PC-9 (cell line): ENCODE measurements at regions not wholly inside any gene's neighbourhood (a gene's known extent, or its start where the extent isn't known, plus 50 kb on each side); places are given as distances from the start of the nearest gene placed in this dataset.

Experiments
- BruUV-seq: library from RNA; stranded (reverse); fragments of 400-500 nt; replicated peaks from 2 replicates; lab custom pipeline; 2021; lab: Mats Ljungman, UMichigan
- CTCF ChIA-PET: fragments of 300-600 bp; sonication (Branson Sonifier 250); formaldehyde crosslinking; loops from one replicate; lab custom pipeline; 2022; ENCODE audit warnings: antibody characterized with exemption; lab: Charles Lee
- POLR2A ChIA-PET: fragments of 300-600 bp; sonication (Branson Sonifier 250); formaldehyde crosslinking; loops from one replicate; lab custom pipeline; 2022; ENCODE audit warnings: antibody characterized with exemption; ENCODE audit not compliant: unreplicated experiment; lab: Charles Lee
- DNase-seq, 2 experiments: peaks; one replicate each; pipeline versions ENCODE4 v3.0.0 to v3.0.0-alpha.2; 2015 to 2022; ENCODE audit warnings: mixed read lengths in 1 of 2
- H2AFZ ChIP-seq: fragments of 200-600 bp; sonication (generic); 2 replicates; pipeline ENCODE4 v1.8.1; 2017; ENCODE audit warnings: antibody characterized with exemption
- H3F3A ChIP-seq: fragments of 200-600 bp; sonication (generic); 2 replicates; pipeline ENCODE4 v1.8.1; 2017; ENCODE audit warnings: antibody characterized with exemption, mild to moderate bottlenecking, low read depth; ENCODE audit not compliant: insufficient read depth
- H3K27ac ChIP-seq: fragments of 200-600 bp; sonication (generic); 2 replicates; pipeline ENCODE4 v1.6.1; 2016; ENCODE audit warnings: mixed run types
- H3K27me3 ChIP-seq: fragments of 200-600 bp; sonication (generic); 2 replicates; pipeline ENCODE4 v1.6.1; 2016; ENCODE audit warnings: low read depth, mixed run types; ENCODE audit not compliant: insufficient read depth
- H3K36me3 ChIP-seq: fragments of 200-600 bp; sonication (generic); 2 replicates; pipeline ENCODE4 v1.6.1; 2016; ENCODE audit warnings: low read depth, mixed run types
- H3K4me1 ChIP-seq: fragments of 200-600 bp; sonication (generic); replicated peaks from 2 replicates; pipeline ENCODE4 v1.6.1; 2016; ENCODE audit warnings: mixed run types; ENCODE audit not compliant: insufficient read depth
- H3K4me2 ChIP-seq: fragments of 200-600 bp; sonication (generic); 2 replicates; pipeline ENCODE4 v1.6.1; 2017; ENCODE audit warnings: mixed run types
- H3K4me3 ChIP-seq: fragments of 200-600 bp; sonication (generic); 2 replicates; pipeline ENCODE4 v1.6.1; 2016; ENCODE audit warnings: mixed run types
- H3K79me2 ChIP-seq: fragments of 200-600 bp; sonication (generic); 2 replicates; pipeline ENCODE4 v1.6.1; 2017; ENCODE audit warnings: low read depth, mixed run types
- H3K9me2 ChIP-seq: fragments of 200-600 bp; sonication (generic); 2 replicates; pipeline ENCODE4 v1.8.1; 2017; ENCODE audit warnings: mild to moderate bottlenecking; ENCODE audit not compliant: insufficient read depth
- H3K9me3 ChIP-seq: fragments of 200-600 bp; sonication (generic); 2 replicates; pipeline ENCODE4 v1.8.1; 2016; ENCODE audit warnings: low read depth; ENCODE audit not compliant: insufficient read depth
- H4K20me1 ChIP-seq: fragments of 200-600 bp; sonication (generic); 2 replicates; pipeline ENCODE4 v1.8.1; 2017; ENCODE audit not compliant: insufficient read depth
- EZH2 ChIP-seq: fragments of 200-600 bp; sonication (generic); IDR thresholded peaks from 2 replicates; pipeline ENCODE4 v1.8.0; 2017; ENCODE audit warnings: antibody characterized with exemption, low read depth
- intact Hi-C: fragments of 100-400 bp; cut with micrococcal nuclease; formaldehyde crosslinking; loops from one replicate; pipeline ENCODE4 v1.10.0; 2022; ENCODE audit not compliant: unreplicated experiment
- TF ChIP-seq, protein P1 (sequence below): fragments of 200-600 bp; sonication (generic); conservative IDR thresholded peaks from 2 replicates; pipeline ENCODE4 v1.6.1; 2017; ENCODE audit warnings: mixed run types, antibody characterized with exemption, mild to moderate bottlenecking, moderate library complexity

GRCh38 chr5:99275128-99275527 is 346.3 kb upstream of the CHD1 start:
- H4K20me1 ChIP-seq = no peaks in the 10 kb centered on the region; the same call in 1 of the 2 replicates
- H3K27ac ChIP-seq = no peak overlapping the region
- ChIA-PET POLR2A (no interaction called here), CTCF (no interaction called here)
- no peaks in the 10 kb centered on the region for H3K36me3 ChIP-seq
- no peak for DNase-seq
- H3K4me2 ChIP-seq = no peak overlapping the region
- no peak overlapping the region for H3K4me3 ChIP-seq
- H3K4me1 ChIP-seq = no peaks in the 10 kb centered on the region
- 0 out of 2 replicates have a peak, but pooled peaks cover 3% of the 10 kb centered on the region for H3K9me3 ChIP-seq
- no peaks in the 10 kb centered on the region for H3F3A ChIP-seq
- BruUV-seq = no TSS peak
- intact Hi-C loops = no loop called here
- no peaks in the 10 kb centered on the region for H3K9me2 ChIP-seq
- no peaks in the 10 kb centered on the region for H3K27me3 ChIP-seq
- H2AFZ ChIP-seq = no peak overlapping the region
- TF ChIP-seq, protein P1, sequence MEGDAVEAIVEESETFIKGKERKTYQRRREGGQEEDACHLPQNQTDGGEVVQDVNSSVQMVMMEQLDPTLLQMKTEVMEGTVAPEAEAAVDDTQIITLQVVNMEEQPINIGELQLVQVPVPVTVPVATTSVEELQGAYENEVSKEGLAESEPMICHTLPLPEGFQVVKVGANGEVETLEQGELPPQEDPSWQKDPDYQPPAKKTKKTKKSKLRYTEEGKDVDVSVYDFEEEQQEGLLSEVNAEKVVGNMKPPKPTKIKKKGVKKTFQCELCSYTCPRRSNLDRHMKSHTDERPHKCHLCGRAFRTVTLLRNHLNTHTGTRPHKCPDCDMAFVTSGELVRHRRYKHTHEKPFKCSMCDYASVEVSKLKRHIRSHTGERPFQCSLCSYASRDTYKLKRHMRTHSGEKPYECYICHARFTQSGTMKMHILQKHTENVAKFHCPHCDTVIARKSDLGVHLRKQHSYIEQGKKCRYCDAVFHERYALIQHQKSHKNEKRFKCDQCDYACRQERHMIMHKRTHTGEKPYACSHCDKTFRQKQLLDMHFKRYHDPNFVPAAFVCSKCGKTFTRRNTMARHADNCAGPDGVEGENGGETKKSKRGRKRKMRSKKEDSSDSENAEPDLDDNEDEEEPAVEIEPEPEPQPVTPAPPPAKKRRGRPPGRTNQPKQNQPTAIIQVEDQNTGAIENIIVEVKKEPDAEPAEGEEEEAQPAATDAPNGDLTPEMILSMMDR = no peak
- H3K79me2 ChIP-seq = no peaks in the 10 kb centered on the region

DNA sequence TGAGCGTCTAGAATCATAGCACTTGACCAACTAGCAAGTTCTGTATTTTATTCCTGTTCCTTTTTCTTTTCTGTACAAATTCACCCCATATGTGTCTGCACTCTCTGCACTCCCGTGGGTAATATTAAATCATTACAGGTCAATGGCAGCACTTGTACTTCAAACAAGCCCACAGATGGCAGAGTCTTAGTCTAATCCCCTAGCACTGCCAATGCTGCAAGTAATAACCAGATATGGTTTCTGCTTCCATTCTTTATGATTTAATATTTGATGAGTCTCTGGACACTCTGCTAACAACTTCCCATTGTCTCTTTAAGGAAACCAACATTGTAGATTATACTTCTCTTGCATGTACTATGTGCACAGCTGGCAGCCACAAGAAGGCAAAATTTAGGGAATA is 343.8 kb upstream of the CHD1 start:
- Histone ChIP-seq H2AFZ (no peak overlapping the region), H3K79me2 (no peaks in the 10 kb centered on the region), H3K27me3 (no peaks in the 10 kb centered on the region), H3K4me1 (no peaks in the 10 kb centered on the region), H3K27ac (no peak overlapping the region), H3K4me2 (no peak overlapping the region), H3K4me3 (no peak overlapping the region), H3K36me3 (no peaks in the 10 kb centered on the region), H3F3A (no peaks in the 10 kb centered on the region), H3K9me3 (0 out of 2 replicates have a peak, but pooled peaks cover 3% of the 10 kb centered on the region), H4K20me1 (no peaks in the 10 kb centered on the region; the same call in 1 of the 2 replicates), H3K9me2 (no peaks in the 10 kb centered on the region)
- TF ChIP-seq EZH2 = no peak
- TF ChIP-seq, protein P1 = no peak
- intact Hi-C loops = no loop called here
- POLR2A ChIA-PET = no interaction called here
- CTCF ChIA-PET = no interaction called here
- BruUV-seq = no TSS peak
- DNase-seq = no peak

GRCh38 chr5:99258819-99259218 is 330.0 kb upstream of the CHD1 start:
- TF ChIP-seq, protein P1 = no peak
- TF ChIP-seq EZH2 = no peak

More at GRCh38 chr5:99258819-99259218, 330.0 kb upstream of the CHD1 start:
- no peaks in the 10 kb centered on the region for H4K20me1 ChIP-seq
- H3F3A ChIP-seq = no peaks in the 10 kb centered on the region
- H3K27me3 ChIP-seq = no peaks in the 10 kb centered on the region
- intact Hi-C loops = no loop called here
- no peak overlapping the region for H3K27ac ChIP-seq
- H3K9me2 ChIP-seq = no peaks in the 10 kb centered on the region
- H3K79me2 ChIP-seq = no peaks in the 10 kb centered on the region
- H3K4me2 ChIP-seq = no peak overlapping the region
- no peak for DNase-seq
- H3K36me3 ChIP-seq = no peaks in the 10 kb centered on the region
- ChIA-PET POLR2A (no interaction called here), CTCF (no interaction called here)
- H2AFZ ChIP-seq = no peak overlapping the region
- no peaks in the 10 kb centered on the region for H3K9me3 ChIP-seq
- no peaks in the 10 kb centered on the region for H3K4me1 ChIP-seq
- no TSS peak for BruUV-seq
- H3K4me3 ChIP-seq = no peak overlapping the region
